Kidney epithelial cell (primary cell): ENCODE measurements at regions not wholly inside any gene's neighbourhood (a gene's known extent, or its start where the extent isn't known, plus 50 kb on each side); places are given as distances from the start of the nearest gene placed in this dataset.

Experiments
- DNase-seq: peaks from one replicate; pipeline ENCODE4 v3.0.0-alpha.2; 2010; ENCODE audit warnings: low read depth
- H3K27me3 ChIP-seq: 2 replicates; pipeline ENCODE4 v1.6.0; 2011; ENCODE audit warnings: low read length; ENCODE audit not compliant: control insufficient read depth, insufficient read depth
- H3K36me3 ChIP-seq: 2 replicates; pipeline ENCODE4 v1.5.1; 2011; ENCODE audit warnings: low read length; ENCODE audit not compliant: control insufficient read depth, insufficient read depth
- H3K4me3 ChIP-seq: 2 replicates; pipeline ENCODE4 v1.5.1; 2011; ENCODE audit warnings: low read depth, mild to moderate bottlenecking, control low read depth, low read length
- TF ChIP-seq, protein P1 (sequence below): IDR thresholded peaks from 2 replicates; pipeline ENCODE4 v1.5.1; 2011; ENCODE audit warnings: mild to moderate bottlenecking, moderate library complexity, low read length, control low read depth, inconsistent platforms; ENCODE audit not compliant: insufficient read depth, poor library complexity, severe bottlenecking

DNA sequence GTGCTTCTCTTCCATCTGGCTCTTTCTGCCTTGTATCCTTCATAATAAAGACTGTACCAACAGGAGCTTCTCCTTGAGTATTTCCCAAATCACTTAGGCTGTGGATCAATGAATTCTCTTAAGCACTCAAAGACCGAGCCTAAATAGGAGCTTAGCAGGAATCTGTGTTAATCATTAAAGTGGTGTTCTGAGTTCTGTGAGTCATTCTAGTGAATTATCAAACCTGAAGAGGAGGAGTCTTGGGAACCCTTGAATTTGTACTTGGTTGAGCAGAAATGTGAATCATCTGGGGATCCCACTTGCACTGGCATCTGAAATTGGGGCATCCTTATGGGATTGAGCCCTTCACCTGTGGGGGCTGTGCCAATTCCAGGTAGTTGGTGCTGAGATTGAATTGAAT is 946.2 kb downstream of the BCL11B start:
- TF ChIP-seq, protein P1, sequence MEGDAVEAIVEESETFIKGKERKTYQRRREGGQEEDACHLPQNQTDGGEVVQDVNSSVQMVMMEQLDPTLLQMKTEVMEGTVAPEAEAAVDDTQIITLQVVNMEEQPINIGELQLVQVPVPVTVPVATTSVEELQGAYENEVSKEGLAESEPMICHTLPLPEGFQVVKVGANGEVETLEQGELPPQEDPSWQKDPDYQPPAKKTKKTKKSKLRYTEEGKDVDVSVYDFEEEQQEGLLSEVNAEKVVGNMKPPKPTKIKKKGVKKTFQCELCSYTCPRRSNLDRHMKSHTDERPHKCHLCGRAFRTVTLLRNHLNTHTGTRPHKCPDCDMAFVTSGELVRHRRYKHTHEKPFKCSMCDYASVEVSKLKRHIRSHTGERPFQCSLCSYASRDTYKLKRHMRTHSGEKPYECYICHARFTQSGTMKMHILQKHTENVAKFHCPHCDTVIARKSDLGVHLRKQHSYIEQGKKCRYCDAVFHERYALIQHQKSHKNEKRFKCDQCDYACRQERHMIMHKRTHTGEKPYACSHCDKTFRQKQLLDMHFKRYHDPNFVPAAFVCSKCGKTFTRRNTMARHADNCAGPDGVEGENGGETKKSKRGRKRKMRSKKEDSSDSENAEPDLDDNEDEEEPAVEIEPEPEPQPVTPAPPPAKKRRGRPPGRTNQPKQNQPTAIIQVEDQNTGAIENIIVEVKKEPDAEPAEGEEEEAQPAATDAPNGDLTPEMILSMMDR, result no peak
- Histone ChIP-seq H3K4me3 (no peak overlapping the region), H3K36me3 (no peaks in the 10 kb centered on the region), H3K27me3 (no peaks in the 10 kb centered on the region)
- peak; percentile 81 for DNase-seq

DNA sequence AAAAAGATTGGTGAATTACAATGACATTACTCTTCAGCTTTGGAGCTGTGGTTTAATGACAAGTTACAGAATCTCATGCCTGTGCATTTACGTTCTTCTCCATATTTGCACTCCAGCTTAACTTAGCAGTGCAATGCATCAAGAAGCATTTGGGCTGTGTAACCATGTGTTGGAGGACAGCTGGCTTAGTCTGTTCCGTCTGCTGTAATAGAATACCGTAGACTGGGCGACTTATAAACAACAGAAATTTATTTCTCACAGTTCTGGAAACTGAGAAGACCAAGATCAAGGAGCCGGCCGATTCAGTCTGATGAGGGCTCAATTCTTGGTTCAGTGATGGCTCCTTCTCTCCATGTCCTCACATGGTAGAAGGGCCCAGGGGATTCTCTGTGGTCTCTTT is 943.5 kb downstream of the BCL11B start:
- no peak for DNase-seq
- TF ChIP-seq, protein P1, result no peak
- Histone ChIP-seq H3K36me3 (no peaks in the 10 kb centered on the region), H3K4me3 (no peak overlapping the region), H3K27me3 (no peaks in the 10 kb centered on the region)

DNA sequence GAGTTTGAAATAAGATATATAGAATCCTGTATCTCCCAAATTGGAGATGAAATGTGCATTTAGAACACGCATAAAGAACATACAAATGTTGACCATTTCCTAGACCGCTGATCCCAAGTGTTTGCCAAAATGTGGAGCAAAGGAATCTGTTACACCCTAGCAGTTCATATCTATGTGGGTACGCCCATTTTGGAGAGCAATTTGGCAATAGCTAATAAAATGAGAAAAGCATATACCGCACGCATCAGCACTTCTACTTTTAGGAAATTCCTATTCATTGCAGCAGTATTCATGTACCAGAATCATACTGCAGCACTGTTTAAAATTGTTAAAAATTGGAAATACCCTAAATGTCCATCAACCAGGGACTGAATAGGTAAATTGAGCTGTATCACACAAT is 937.8 kb downstream of the BCL11B start:
- TF ChIP-seq, protein P1, result no peak
- no peak for DNase-seq
- Histone ChIP-seq H3K27me3 (no peaks in the 10 kb centered on the region), H3K36me3 (no peaks in the 10 kb centered on the region), H3K4me3 (no peak overlapping the region)

DNA sequence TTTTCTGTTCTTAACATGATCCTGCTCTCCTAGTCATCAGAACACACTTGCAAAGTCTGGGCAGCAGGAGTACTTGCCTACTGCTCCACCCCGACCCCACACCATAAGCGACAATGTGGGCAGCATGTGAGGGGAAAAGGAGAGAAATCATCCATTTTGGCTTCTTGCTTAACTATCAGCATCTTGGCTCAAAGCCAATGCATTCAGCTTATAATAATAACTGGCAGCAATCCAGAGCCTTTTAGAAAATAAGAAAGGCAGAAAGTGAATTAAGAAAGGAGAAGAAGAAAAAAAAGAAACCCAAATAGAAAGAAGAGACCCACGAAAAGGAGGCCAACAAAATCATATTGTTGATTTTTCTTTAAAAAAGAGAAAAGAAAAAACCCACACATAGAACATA is 930.8 kb downstream of the BCL11B start:
- TF ChIP-seq, protein P1, result no peak
- Histone ChIP-seq H3K36me3 (no peaks in the 10 kb centered on the region), H3K4me3 (no peak overlapping the region), H3K27me3 (no peaks in the 10 kb centered on the region)
- no peak for DNase-seq

DNA sequence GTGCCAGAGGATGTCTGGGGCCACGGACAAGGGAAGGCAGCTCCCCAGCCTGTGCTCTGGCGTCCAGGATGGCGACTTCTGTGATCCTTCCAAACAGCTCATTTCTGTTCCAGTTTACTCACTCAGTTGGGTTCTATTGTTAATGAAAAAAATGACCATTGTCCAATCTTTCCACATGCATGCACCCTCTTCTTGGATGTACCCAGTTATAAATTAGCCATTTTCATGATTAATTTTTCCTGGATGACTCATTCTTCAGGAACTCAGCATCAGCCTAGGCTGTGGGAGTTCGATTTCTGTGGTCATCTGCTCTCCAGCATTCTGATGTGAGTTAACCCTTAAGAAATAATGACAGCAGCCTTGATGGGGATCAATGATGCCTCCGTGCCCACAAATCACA is 926.8 kb downstream of the BCL11B start:
- peak; percentile 58 for DNase-seq
- Histone ChIP-seq H3K27me3 (no peaks in the 10 kb centered on the region), H3K36me3 (no peaks in the 10 kb centered on the region), H3K4me3 (no peak overlapping the region)
- TF ChIP-seq, protein P1, result no peak

DNA sequence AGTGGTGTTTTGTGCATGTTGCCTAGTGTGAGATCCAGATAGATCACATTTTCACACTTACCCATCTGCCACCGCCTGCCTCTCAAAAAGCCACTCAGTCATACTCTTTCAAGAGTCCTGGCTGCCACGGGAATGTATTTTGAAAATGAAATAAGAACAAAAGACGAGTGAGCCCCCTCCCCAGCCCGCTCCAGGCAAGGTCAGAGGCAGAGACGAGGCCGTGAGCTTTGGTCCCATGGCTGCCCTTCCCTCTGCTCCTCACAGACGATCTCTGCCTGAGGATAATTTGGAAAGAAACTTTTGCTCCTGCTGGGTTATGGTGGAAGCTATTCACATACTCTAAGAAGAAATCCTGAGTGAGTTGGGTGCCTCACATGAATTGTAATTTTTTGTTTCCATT is 924.3 kb downstream of the BCL11B start:
- no peak for DNase-seq
- Histone ChIP-seq H3K36me3 (no peaks in the 10 kb centered on the region), H3K4me3 (no peak overlapping the region), H3K27me3 (no peaks in the 10 kb centered on the region)
- TF ChIP-seq, protein P1, result no peak
